Transverse colon (tissue), 4 donors: ENCODE measurements at regions not wholly inside any gene's neighbourhood (a gene's known extent, or its start where the extent isn't known, plus 50 kb on each side); places are given as distances from the start of the nearest gene placed in this dataset.

ENCODE experiments used
- DNase-seq: peaks from one replicate; pipeline ENCODE4 v3.0.0-alpha.2; 2019
- H3K27ac ChIP-seq, 4 donors: fragments of 200-600 bp; sonication (generic); 2 replicates each; pipeline ENCODE4 v1.5.1; 2016 to 2018; ENCODE audit warnings: inconsistent platforms in 4 of 4
- H3K27me3 ChIP-seq: fragments of 200-600 bp; sonication (generic); 2 replicates; pipeline ENCODE4 v1.5.1; 2017; ENCODE audit warnings: inconsistent platforms
- H3K36me3 ChIP-seq, 4 donors: fragments of 200-600 bp; sonication (generic); 2 replicates each; pipeline ENCODE4 v1.5.1; 2017 to 2019; ENCODE audit warnings: inconsistent platforms in 4 of 4
- H3K4me1 ChIP-seq, 4 donors: fragments of 200-600 bp; sonication (generic); 2 replicates each; pipeline ENCODE4 v1.5.1; 2017 to 2020; ENCODE audit warnings: inconsistent platforms in 4 of 4
- H3K4me3 ChIP-seq, 4 donors: fragments of 200-600 bp; sonication (generic); 1 replicate in 1 of 4; 2 replicates in 3 of 4; pipeline versions ENCODE4 v1.5.1 to v1.6.1; 2017 to 2019; ENCODE audit warnings: inconsistent platforms in 4 of 4
- H3K9me3 ChIP-seq, 2 donors: fragments of 200-600 bp; sonication (generic); 2 replicates each; pipeline ENCODE4 v1.5.1; 2017 to 2019; ENCODE audit warnings: inconsistent platforms in 2 of 2
- EP300 ChIP-seq: sonication (generic); formaldehyde crosslinking; IDR thresholded peaks from one replicate; pipeline ENCODE4 v1.6.1; 2017; ENCODE audit warnings: antibody characterized with exemption, low read depth
- POLR2A ChIP-seq: fragments of 450-650 bp; IDR thresholded peaks from one replicate; pipeline ENCODE4 v1.6.1; 2016; ENCODE audit warnings: antibody characterized with exemption, mild to moderate bottlenecking, moderate library complexity
- POLR2AphosphoS5 ChIP-seq, 3 donors: sonication (generic); formaldehyde crosslinking; IDR thresholded peaks; one replicate each; pipeline ENCODE4 v1.6.1; 2016; ENCODE audit warnings: antibody characterized with exemption in 3 of 3
- WGBS, 2 donors: methylation state at CpG; one replicate each; pipeline ENCODE4 v1.1.5; 2018; ENCODE audit warnings: low coverage in 1 of 2; 5-methylcytosine and 5-hydroxymethylcytosine counted together
- in situ Hi-C, 4 donors: fragments of 200-750 bp; cut with MboI; loops; one replicate each; pipeline versions ENCODE4 v1.15.0 to v1.15.1; 2017; ENCODE audit warnings: low sequenced_read_pairs in 3 of 4, low pct_ligation_motif_present in 1 of 4, low pct_unique_long_range_greater_than_20kb in 1 of 4
- intact Hi-C: fragments of 100-400 bp; cut with DNase I; formaldehyde crosslinking; loops from one replicate; pipeline ENCODE4 v1.15.1; 2023; ENCODE audit warnings: low total_unique reads
- TF ChIP-seq, protein P1 (sequence below), 5 experiments: fragments of 200-600 bp in 3 of 5; fragments of 450-650 bp in 2 of 5; sonication (generic) in 3 of 5; IDR thresholded peaks; 1 replicate in 2 of 5; 2 replicates in 3 of 5; pipeline ENCODE4 v1.5.1; 2016 to 2017; ENCODE audit warnings: antibody characterized with exemption in 5 of 5, inconsistent platforms in 3 of 5, mild to moderate bottlenecking in 2 of 5, moderate library complexity in 1 of 5

GRCh38 chrX:36568946-36569345 lies 439.2 kb upstream of the FAM47C start:
- DNase-seq, result no peak
- Histone ChIP-seq H3K36me3 (no peaks in the 10 kb centered on the region), H3K27me3 (no peaks in the 10 kb centered on the region), H3K4me3 (no peak overlapping the region), H3K4me1 (no peaks in the 10 kb centered on the region), H3K9me3 (no peaks in the 10 kb centered on the region), H3K27ac (no peak overlapping the region)
- WGBS, 2 donors, result 69% methylated on average over 1 of the region's 1 CpG; no CpG with 5 or more reads in 1 of the 2 donors
- TF ChIP-seq, protein P1, sequence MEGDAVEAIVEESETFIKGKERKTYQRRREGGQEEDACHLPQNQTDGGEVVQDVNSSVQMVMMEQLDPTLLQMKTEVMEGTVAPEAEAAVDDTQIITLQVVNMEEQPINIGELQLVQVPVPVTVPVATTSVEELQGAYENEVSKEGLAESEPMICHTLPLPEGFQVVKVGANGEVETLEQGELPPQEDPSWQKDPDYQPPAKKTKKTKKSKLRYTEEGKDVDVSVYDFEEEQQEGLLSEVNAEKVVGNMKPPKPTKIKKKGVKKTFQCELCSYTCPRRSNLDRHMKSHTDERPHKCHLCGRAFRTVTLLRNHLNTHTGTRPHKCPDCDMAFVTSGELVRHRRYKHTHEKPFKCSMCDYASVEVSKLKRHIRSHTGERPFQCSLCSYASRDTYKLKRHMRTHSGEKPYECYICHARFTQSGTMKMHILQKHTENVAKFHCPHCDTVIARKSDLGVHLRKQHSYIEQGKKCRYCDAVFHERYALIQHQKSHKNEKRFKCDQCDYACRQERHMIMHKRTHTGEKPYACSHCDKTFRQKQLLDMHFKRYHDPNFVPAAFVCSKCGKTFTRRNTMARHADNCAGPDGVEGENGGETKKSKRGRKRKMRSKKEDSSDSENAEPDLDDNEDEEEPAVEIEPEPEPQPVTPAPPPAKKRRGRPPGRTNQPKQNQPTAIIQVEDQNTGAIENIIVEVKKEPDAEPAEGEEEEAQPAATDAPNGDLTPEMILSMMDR (IDR thresholded peaks at IDR 0.05), result no peak
- TF ChIP-seq POLR2A (no peak), POLR2AphosphoS5 (IDR thresholded peaks at IDR 0.05) (no peak), EP300 (no peak)
- in situ Hi-C loops, result no loop called here
- intact Hi-C loops, result no loop called here

DNA sequence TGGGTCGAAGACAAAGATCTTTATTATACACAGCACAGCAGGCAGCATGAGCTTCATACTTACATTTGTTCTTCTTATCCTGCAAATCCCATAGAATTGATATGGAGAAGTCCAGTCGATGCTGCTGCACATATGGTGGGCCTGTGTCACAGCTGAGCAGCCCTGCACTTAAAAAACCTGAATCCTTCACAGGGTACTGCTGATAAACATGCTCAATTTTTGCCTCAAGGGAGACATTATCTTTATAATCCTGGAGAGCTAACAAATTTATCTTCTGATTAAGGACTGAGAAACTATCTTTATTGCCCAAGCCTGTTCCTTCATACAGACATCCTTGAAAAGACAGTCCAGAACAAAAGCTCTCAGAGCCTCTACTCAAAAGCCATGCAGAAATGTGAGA lies 434.4 kb upstream of the FAM47C start:
- TF ChIP-seq POLR2A (no peak), POLR2AphosphoS5 (IDR thresholded peaks at IDR 0.05) (no peak), EP300 (no peak)
- TF ChIP-seq, protein P1 (IDR thresholded peaks at IDR 0.05), result no peak
- H3K27ac ChIP-seq, result no peak overlapping the region
- H3K36me3 ChIP-seq, result no peaks in the 10 kb centered on the region
- no peak for DNase-seq
- no peaks in the 10 kb centered on the region for H3K9me3 ChIP-seq
- no peak overlapping the region for H3K4me3 ChIP-seq
- no peaks in the 10 kb centered on the region for H3K27me3 ChIP-seq
- intact Hi-C loops, result no loop called here
- no peaks in the 10 kb centered on the region for H3K4me1 ChIP-seq
- in situ Hi-C loops, result no loop called here
- 38 to 40% methylated on average over 1 to 2 of the region's 2 CpGs for WGBS, 2 donors

GRCh38 chrX:36575670-36576069 lies 432.5 kb upstream of the FAM47C start:
- no peaks in the 10 kb centered on the region for H3K36me3 ChIP-seq
- H3K4me1 ChIP-seq, result no peaks in the 10 kb centered on the region
- no peak overlapping the region for H3K4me3 ChIP-seq
- H3K27me3 ChIP-seq, result no peaks in the 10 kb centered on the region
- in situ Hi-C loops (no loop called here), intact Hi-C loops (no loop called here)
- no peaks in the 10 kb centered on the region for H3K9me3 ChIP-seq
- TF ChIP-seq POLR2A, result no peak
- TF ChIP-seq POLR2AphosphoS5 (IDR thresholded peaks at IDR 0.05), result no peak
- TF ChIP-seq, protein P1 (IDR thresholded peaks at IDR 0.05), result no peak
- TF ChIP-seq EP300, result no peak
- no peak overlapping the region for H3K27ac ChIP-seq
- DNase-seq, result no peak
- WGBS, 2 donors, result 60 to 71% methylated on average over 1 to 3 of the region's 3 CpGs

- in situ Hi-C loops, result no loop called here
- 58 to 80% methylated on average over 1 to 2 of the region's 2 CpGs for WGBS, 2 donors
- intact Hi-C loops, result no loop called here
- Histone ChIP-seq H3K27ac (no peak overlapping the region), H3K9me3 (no peaks in the 10 kb centered on the region), H3K4me3 (no peak overlapping the region), H3K4me1 (no peaks in the 10 kb centered on the region), H3K27me3 (no peaks in the 10 kb centered on the region), H3K36me3 (no peaks in the 10 kb centered on the region)
- TF ChIP-seq POLR2AphosphoS5 (IDR thresholded peaks at IDR 0.05) (no peak), POLR2A (no peak), EP300 (no peak)
- TF ChIP-seq, protein P1 (IDR thresholded peaks at IDR 0.05), result no peak
- no peak for DNase-seq
Measured at GRCh38 chrX:36577006-36577405, 431.2 kb upstream of the FAM47C start.
